ENCODE measurements at regions not wholly inside any gene's neighbourhood (a gene's known extent, or its start where the extent isn't known, plus 50 kb on each side); places are given as distances from the start of the nearest gene placed in this dataset.
"Not testable (repeated sequence)": the region's sequence is repeated elsewhere in the genome, so short reads cannot be mapped to it uniquely, and the experiment has no call there.

- DNase-seq (ENCODE audit: extremely low spot score, insufficient read length, low read depth), result no peak
- FAIRE-seq, result no peak
These were observed 123.4 kb downstream of the NXPE2 start for GRCh38 chr11:114801773-114802172.

GRCh38 chr11:114802878-114803277 is 124.6 kb downstream of the NXPE2 start:
- DNase-seq (ENCODE audit: extremely low spot score, insufficient read length, low read depth), result no peak
- no peak for FAIRE-seq

GRCh38 chr11:114805431-114805830 is 127.1 kb downstream of the NXPE2 start:
- not testable (repeated sequence) for DNase-seq (ENCODE audit: extremely low spot score, insufficient read length, low read depth); FAIRE-seq

- DNase-seq (ENCODE audit: extremely low spot score, insufficient read length, low read depth) (no peak), FAIRE-seq (no peak)
These were observed 133.6 kb downstream of the NXPE2 start for GRCh38 chr11:114811971-114812370.

- FAIRE-seq (no peak), DNase-seq (ENCODE audit: extremely low spot score, insufficient read length, low read depth) (no peak)
These were observed 134.4 kb downstream of the NXPE2 start for GRCh38 chr11:114812733-114813132.

- DNase-seq (ENCODE audit: extremely low spot score, insufficient read length, low read depth), result no peak
- no peak for FAIRE-seq
These were observed 134.9 kb downstream of the NXPE2 start for GRCh38 chr11:114813189-114813718.

- DNase-seq (ENCODE audit: extremely low spot score, insufficient read length, low read depth), result no peak
- FAIRE-seq, result no peak
These were observed 136.8 kb downstream of the NXPE2 start for GRCh38 chr11:114815176-114815575.

- DNase-seq (ENCODE audit: extremely low spot score, insufficient read length, low read depth) (no peak), FAIRE-seq (no peak)
These were observed 137.4 kb downstream of the NXPE2 start for GRCh38 chr11:114815761-114816160.

- DNase-seq (ENCODE audit: extremely low spot score, insufficient read length, low read depth) (no peak), FAIRE-seq (no peak)
These were observed 138.5 kb downstream of the NXPE2 start for GRCh38 chr11:114816791-114817190.

GRCh38 chr11:114818382-114818781 is 140.1 kb downstream of the NXPE2 start:
- DNase-seq (ENCODE audit: extremely low spot score, insufficient read length, low read depth) (no peak), FAIRE-seq (no peak)

- DNase-seq (ENCODE audit: extremely low spot score, insufficient read length, low read depth), result no peak
These were observed 140.7 kb downstream of the NXPE2 start for GRCh38 chr11:114819028-114819427.

GRCh38 chr11:114820621-114821020 is 142.3 kb downstream of the NXPE2 start:
- no peak for FAIRE-seq
- DNase-seq (ENCODE audit: extremely low spot score, insufficient read length, low read depth), result no peak

More at GRCh38 chr11:114819028-114819427, 140.7 kb downstream of the NXPE2 start:
- FAIRE-seq, result no peak

- DNase-seq (ENCODE audit: extremely low spot score, insufficient read length, low read depth) (no peak), FAIRE-seq (no peak)
These were observed 143.5 kb downstream of the NXPE2 start for GRCh38 chr11:114821621-114822412.

- DNase-seq (ENCODE audit: extremely low spot score, insufficient read length, low read depth) (no peak), FAIRE-seq (no peak)
These were observed 148.6 kb downstream of the NXPE2 start for GRCh38 chr11:114826910-114827442.

GRCh38 chr11:114827736-114828135 is 149.4 kb downstream of the NXPE2 start:
- no peak for FAIRE-seq

GRCh38 chr11:114832532-114833125 is 154.3 kb downstream of the NXPE2 start:
- DNase-seq (ENCODE audit: extremely low spot score, insufficient read length, low read depth) (no peak), FAIRE-seq (no peak)

More at GRCh38 chr11:114827736-114828135, 149.4 kb downstream of the NXPE2 start:
- DNase-seq (ENCODE audit: extremely low spot score, insufficient read length, low read depth), result no peak

- DNase-seq (ENCODE audit: extremely low spot score, insufficient read length, low read depth) (no peak), FAIRE-seq (no peak)
These were observed 157.8 kb downstream of the NXPE2 start for GRCh38 chr11:114836161-114836560.

GRCh38 chr11:114844896-114845295 is 166.6 kb downstream of the NXPE2 start:
- no peak for FAIRE-seq

GRCh38 chr11:114845766-114846415 is 167.6 kb downstream of the NXPE2 start:
- no peak for FAIRE-seq
- no peak for DNase-seq (ENCODE audit: extremely low spot score, insufficient read length, low read depth)

More at GRCh38 chr11:114844896-114845295, 166.6 kb downstream of the NXPE2 start:
- DNase-seq (ENCODE audit: extremely low spot score, insufficient read length, low read depth), result no peak

GRCh38 chr11:114846416-114846791 is 168.1 kb downstream of the NXPE2 start:
- no peak for FAIRE-seq
- no peak for DNase-seq (ENCODE audit: extremely low spot score, insufficient read length, low read depth)
